ENCODE measurements at regions not wholly inside any gene's neighbourhood (a gene's known extent, or its start where the extent isn't known, plus 50 kb on each side); places are given as distances from the start of the nearest gene placed in this dataset.
A peak's percentile ranks its signal among the peaks of the same experiment; 100 is the strongest.

- no peak overlapping the region for H3K4me3 Mint-ChIP-seq
- Histone ChIP-seq H3K27ac (ENCODE audit: low read length) (no peak overlapping the region), H3K9me3 (peaks cover 2% of the 10 kb centered on the region), H3K27me3 (replicated peaks in 1 of 2; ENCODE audit: control insufficient read depth in 2 of 2, extremely low read depth in 1 of 2, insufficient read depth in 2 of 2, low read length in 1 of 2) (no peaks in the 10 kb centered on the region), H3K36me3 (ENCODE audit: control insufficient read depth in 2 of 2, extremely low read depth in 1 of 2, insufficient read depth in 1 of 2, low read length in 1 of 2) (peaks cover 0 to 10% of the 10 kb centered on the region in 2 donors), H3K4me3 (ENCODE audit: control insufficient read depth in 1 of 2, extremely low read depth in 1 of 2, low read length in 1 of 2) (no peak overlapping the region), H3K4me1 (ENCODE audit: control insufficient read depth in 1 of 2, extremely low read depth in 1 of 2, insufficient read depth in 2 of 2, low read length in 2 of 2) (peaks cover 2 to 6% of the 10 kb centered on the region in 2 experiments)
- H3K36me3 Mint-ChIP-seq, result peaks cover 9% of the 10 kb centered on the region
- ChIA-PET CTCF (interaction anchor here (0.9 to 4.6 kb wide), 16 partner anchors 8 to 476 kb away, joined by 3 to 43 read pairs (median 8); no protein-coding TSS in a partner anchor), POLR2A (interaction anchor here (0.6 to 1.6 kb wide), 3 partner anchors 34 to 171 kb away, joined by 3 to 6 read pairs (median 4); no protein-coding TSS in a partner anchor)
- WGBS (ENCODE audit: insufficient coverage), result no CpG with 5 or more reads among the region's 1 CpG
- H3K27me3 Mint-ChIP-seq, result no peaks in the 10 kb centered on the region
- H3K4me1 Mint-ChIP-seq, result peaks cover 7 to 29% (median 15%) of the 10 kb centered on the region in 3 donors
- DNase-seq (no peak), ATAC-seq (replicated peaks in 1 of 4) (no peak)
- peaks cover 10 to 18% (median 10%) of the 10 kb centered on the region in 3 donors for H3K9me3 Mint-ChIP-seq
- H3K27ac Mint-ChIP-seq, result no peak overlapping the region
Measured at GRCh38 chr1:66435541-66435940, 98.4 kb upstream of the SGIP1 start.

DNA sequence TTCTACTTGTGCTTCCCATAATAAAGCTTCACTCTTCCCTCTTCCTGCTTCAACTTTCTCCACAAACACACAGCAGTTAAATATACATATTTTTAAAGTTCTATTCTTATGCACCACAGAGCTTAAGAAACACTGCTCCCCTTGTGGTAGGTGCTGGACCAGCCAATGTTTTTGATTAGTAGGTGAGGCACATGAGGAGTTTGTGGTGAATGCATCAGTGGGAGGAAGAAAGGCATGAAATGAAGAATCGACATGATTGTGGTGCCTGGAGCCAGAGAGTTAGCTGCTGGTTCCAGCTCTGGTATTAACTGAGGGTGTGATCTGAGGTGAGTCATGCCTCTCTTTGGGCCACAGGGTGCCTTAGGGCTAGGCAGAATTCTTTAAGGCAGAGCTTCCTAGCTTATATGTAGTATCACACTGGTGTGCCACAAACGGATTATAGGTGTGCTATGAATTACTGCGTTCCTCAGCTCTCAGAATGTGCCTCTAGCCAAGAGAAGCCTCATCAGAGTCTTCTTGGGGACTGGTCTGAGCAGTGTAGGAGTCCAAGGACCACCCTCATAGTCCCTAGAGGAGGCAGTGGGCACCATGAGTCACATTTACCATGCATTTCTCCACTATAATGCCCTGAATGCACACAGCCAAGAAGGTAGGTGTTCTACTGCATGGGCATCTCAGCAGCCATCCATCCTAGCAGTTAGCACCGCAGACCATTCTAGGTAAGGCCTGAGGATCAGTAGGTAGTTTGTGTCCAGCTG, 97.4 kb upstream of the SGIP1 start:
- 0% methylated on average over 1 of the region's 4 CpGs for WGBS (ENCODE audit: insufficient coverage)
- Mint-ChIP-seq H3K36me3 (peaks cover 2% of the 10 kb centered on the region), H3K9me3 (peaks cover under 1 to 8% (median 3%) of the 10 kb centered on the region in 3 donors), H3K4me3 (no peak overlapping the region), H3K27ac (peak overlapping the region; percentile 21 to 59), H3K4me1 (peaks cover 7 to 29% (median 15%) of the 10 kb centered on the region in 3 donors), H3K27me3 (no peaks in the 10 kb centered on the region)
- Histone ChIP-seq H3K27ac (ENCODE audit: low read length) (no peak overlapping the region), H3K36me3 (ENCODE audit: control insufficient read depth in 2 of 2, extremely low read depth in 1 of 2, insufficient read depth in 1 of 2, low read length in 1 of 2) (peaks cover 0 to 8% of the 10 kb centered on the region in 2 donors), H3K9me3 (no peaks in the 10 kb centered on the region), H3K4me1 (ENCODE audit: control insufficient read depth in 1 of 2, extremely low read depth in 1 of 2, insufficient read depth in 2 of 2, low read length in 2 of 2) (peaks cover 2 to 6% of the 10 kb centered on the region in 2 experiments), H3K27me3 (replicated peaks in 1 of 2; ENCODE audit: control insufficient read depth in 2 of 2, extremely low read depth in 1 of 2, insufficient read depth in 2 of 2, low read length in 1 of 2) (no peaks in the 10 kb centered on the region), H3K4me3 (ENCODE audit: control insufficient read depth in 1 of 2, extremely low read depth in 1 of 2, low read length in 1 of 2) (no peak overlapping the region)
- ChIA-PET CTCF (interaction anchor here (0.8 to 4.6 kb wide), 23 partner anchors 9 to 478 kb away, joined by 3 to 43 read pairs (median 6); no protein-coding TSS in a partner anchor), POLR2A (interaction anchor here (0.6 to 1.6 kb wide), 5 partner anchors 9 to 467 kb away, joined by 3 to 6 read pairs (median 4); no protein-coding TSS in a partner anchor)
- DNase-seq, result peak in 28 of 35 experiments; percentile 4 to 57 (median 22)
- peak; percentile 73 to 91 (median 86) for ATAC-seq (replicated peaks in 1 of 4)

DNA sequence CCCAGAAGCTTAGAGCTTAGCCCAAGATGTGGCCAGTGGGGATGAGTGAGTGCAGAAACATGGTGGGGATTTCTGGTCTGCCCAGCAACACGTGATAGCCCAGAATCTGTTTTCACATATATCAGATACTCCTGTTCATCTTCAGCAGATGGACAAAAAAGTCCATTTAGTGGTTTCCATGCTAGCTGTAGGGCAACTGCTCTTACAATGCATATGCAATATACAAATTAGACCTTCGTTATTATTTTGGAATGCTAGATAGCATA, 96.9 kb upstream of the SGIP1 start:
- H3K27me3 ChIP-seq (replicated peaks in 1 of 2; ENCODE audit: control insufficient read depth in 2 of 2, extremely low read depth in 1 of 2, insufficient read depth in 2 of 2, low read length in 1 of 2), result no peaks in the 10 kb centered on the region
- peaks cover 2 to 6% of the 10 kb centered on the region in 2 experiments for H3K4me1 ChIP-seq (ENCODE audit: control insufficient read depth in 1 of 2, extremely low read depth in 1 of 2, insufficient read depth in 2 of 2, low read length in 2 of 2)
- no CpG with 5 or more reads among the region's 2 CpGs for WGBS (ENCODE audit: insufficient coverage)
- no peak for DNase-seq
- no peaks in the 10 kb centered on the region for H3K27me3 Mint-ChIP-seq
- no peaks in the 10 kb centered on the region for H3K36me3 Mint-ChIP-seq
- POLR2A ChIA-PET, result interaction anchor here (0.7 to 1.6 kb wide), 3 partner anchors 9 to 1181 kb away, joined by 3 to 6 read pairs (median 3); no protein-coding TSS in a partner anchor
- CTCF ChIA-PET, result interaction anchor here (0.8 to 4.6 kb wide), 16 partner anchors 8 to 479 kb away, joined by 3 to 43 read pairs (median 7); no protein-coding TSS in a partner anchor
- peaks cover 7 to 29% (median 15%) of the 10 kb centered on the region in 3 donors for H3K4me1 Mint-ChIP-seq
- no peak overlapping the region for H3K4me3 ChIP-seq (ENCODE audit: control insufficient read depth in 1 of 2, extremely low read depth in 1 of 2, low read length in 1 of 2)
- no peak overlapping the region for H3K4me3 Mint-ChIP-seq
- peaks cover 0 to 5% (median 0%) of the 10 kb centered on the region in 3 donors for H3K9me3 Mint-ChIP-seq
- H3K9me3 ChIP-seq, result no peaks in the 10 kb centered on the region
- ATAC-seq (replicated peaks in 1 of 4), result no peak
- H3K36me3 ChIP-seq (ENCODE audit: control insufficient read depth in 2 of 2, extremely low read depth in 1 of 2, insufficient read depth in 1 of 2, low read length in 1 of 2), result peaks cover 0 to 3% of the 10 kb centered on the region in 2 donors
- H3K27ac ChIP-seq (ENCODE audit: low read length), result no peak overlapping the region
- peak overlapping the region in 1 of 2 donors; percentile 34 for H3K27ac Mint-ChIP-seq

- DNase-seq (no peak), ATAC-seq (replicated peaks in 1 of 4) (no peak)
- peaks cover 7 to 29% (median 15%) of the 10 kb centered on the region in 3 donors for H3K4me1 Mint-ChIP-seq
- WGBS (ENCODE audit: insufficient coverage), result no CpG with 5 or more reads among the region's 1 CpG
- H3K27me3 ChIP-seq (replicated peaks in 1 of 2; ENCODE audit: control insufficient read depth in 2 of 2, extremely low read depth in 1 of 2, insufficient read depth in 2 of 2, low read length in 1 of 2), result no peaks in the 10 kb centered on the region
- POLR2A ChIA-PET, result interaction anchor here in 1 of 2 donors (0.9 kb wide), 1 partner anchor 8 kb away, joined by 3 read pairs; no protein-coding TSS in a partner anchor
- H3K36me3 Mint-ChIP-seq, result no peaks in the 10 kb centered on the region
- H3K9me3 ChIP-seq, result no peaks in the 10 kb centered on the region
- H3K4me3 ChIP-seq (ENCODE audit: control insufficient read depth in 1 of 2, extremely low read depth in 1 of 2, low read length in 1 of 2), result no peak overlapping the region
- H3K36me3 ChIP-seq (ENCODE audit: control insufficient read depth in 2 of 2, extremely low read depth in 1 of 2, insufficient read depth in 1 of 2, low read length in 1 of 2), result no peaks in the 10 kb centered on the region
- H3K27ac ChIP-seq (ENCODE audit: low read length), result no peak overlapping the region
- H3K27me3 Mint-ChIP-seq, result no peaks in the 10 kb centered on the region
- H3K27ac Mint-ChIP-seq, result no peak overlapping the region
- CTCF ChIA-PET, result interaction anchor here (0.9 to 4.6 kb wide), 8 partner anchors 7 to 480 kb away, joined by 3 to 43 read pairs (median 6); no protein-coding TSS in a partner anchor
- no peaks in the 10 kb centered on the region for H3K9me3 Mint-ChIP-seq
- H3K4me1 ChIP-seq (ENCODE audit: control insufficient read depth in 1 of 2, extremely low read depth in 1 of 2, insufficient read depth in 2 of 2, low read length in 2 of 2), result peaks cover 2 to 6% of the 10 kb centered on the region in 2 experiments
- H3K4me3 Mint-ChIP-seq, result no peak overlapping the region
Measured at GRCh38 chr1:66438062-66438461, 95.9 kb upstream of the SGIP1 start.

DNA sequence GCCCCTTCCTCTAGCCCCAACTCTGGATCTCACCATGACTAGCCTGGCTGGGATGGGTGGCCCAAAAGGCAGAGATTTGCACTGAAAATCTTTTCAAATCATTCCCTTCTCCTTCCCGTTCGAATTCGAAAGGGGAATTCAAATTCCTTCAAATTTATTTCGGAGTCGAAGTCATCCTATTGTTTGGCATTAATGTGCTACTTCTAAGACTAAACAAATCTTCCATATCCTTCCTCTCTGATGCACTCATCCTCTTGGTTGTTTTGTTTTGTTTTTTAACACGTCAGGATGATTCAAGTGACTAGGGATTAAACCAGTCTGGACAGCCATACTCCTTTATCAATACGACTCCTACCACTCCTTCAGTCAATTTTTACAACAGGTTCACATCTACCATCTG, 95.5 kb upstream of the SGIP1 start:
- H3K4me1 Mint-ChIP-seq, result peaks cover 7 to 29% (median 15%) of the 10 kb centered on the region in 3 donors
- ATAC-seq (replicated peaks in 1 of 4), result no peak
- H3K4me1 ChIP-seq (ENCODE audit: control insufficient read depth in 1 of 2, extremely low read depth in 1 of 2, insufficient read depth in 2 of 2, low read length in 2 of 2), result peaks cover 2 to 6% of the 10 kb centered on the region in 2 experiments
- DNase-seq, result no peak
- no peaks in the 10 kb centered on the region for H3K27me3 Mint-ChIP-seq
- CTCF ChIA-PET, result interaction anchor here (1.3 to 4.6 kb wide), 5 partner anchors 7 to 480 kb away, joined by 3 to 43 read pairs (median 6); no protein-coding TSS in a partner anchor
- no peak overlapping the region for H3K4me3 ChIP-seq (ENCODE audit: control insufficient read depth in 1 of 2, extremely low read depth in 1 of 2, low read length in 1 of 2)
- no peaks in the 10 kb centered on the region for H3K36me3 Mint-ChIP-seq
- no CpG with 5 or more reads among the region's 7 CpGs for WGBS (ENCODE audit: insufficient coverage)
- H3K27ac Mint-ChIP-seq, result peak overlapping the region in 1 of 2 donors; percentile 21
- H3K4me3 Mint-ChIP-seq, result no peak overlapping the region
- H3K9me3 ChIP-seq, result no peaks in the 10 kb centered on the region
- H3K27me3 ChIP-seq (replicated peaks in 1 of 2; ENCODE audit: control insufficient read depth in 2 of 2, extremely low read depth in 1 of 2, insufficient read depth in 2 of 2, low read length in 1 of 2), result no peaks in the 10 kb centered on the region
- H3K36me3 ChIP-seq (ENCODE audit: control insufficient read depth in 2 of 2, extremely low read depth in 1 of 2, insufficient read depth in 1 of 2, low read length in 1 of 2), result no peaks in the 10 kb centered on the region
- POLR2A ChIA-PET, result no interaction called here
- H3K27ac ChIP-seq (ENCODE audit: low read length), result no peak overlapping the region
- H3K9me3 Mint-ChIP-seq, result no peaks in the 10 kb centered on the region

DNA sequence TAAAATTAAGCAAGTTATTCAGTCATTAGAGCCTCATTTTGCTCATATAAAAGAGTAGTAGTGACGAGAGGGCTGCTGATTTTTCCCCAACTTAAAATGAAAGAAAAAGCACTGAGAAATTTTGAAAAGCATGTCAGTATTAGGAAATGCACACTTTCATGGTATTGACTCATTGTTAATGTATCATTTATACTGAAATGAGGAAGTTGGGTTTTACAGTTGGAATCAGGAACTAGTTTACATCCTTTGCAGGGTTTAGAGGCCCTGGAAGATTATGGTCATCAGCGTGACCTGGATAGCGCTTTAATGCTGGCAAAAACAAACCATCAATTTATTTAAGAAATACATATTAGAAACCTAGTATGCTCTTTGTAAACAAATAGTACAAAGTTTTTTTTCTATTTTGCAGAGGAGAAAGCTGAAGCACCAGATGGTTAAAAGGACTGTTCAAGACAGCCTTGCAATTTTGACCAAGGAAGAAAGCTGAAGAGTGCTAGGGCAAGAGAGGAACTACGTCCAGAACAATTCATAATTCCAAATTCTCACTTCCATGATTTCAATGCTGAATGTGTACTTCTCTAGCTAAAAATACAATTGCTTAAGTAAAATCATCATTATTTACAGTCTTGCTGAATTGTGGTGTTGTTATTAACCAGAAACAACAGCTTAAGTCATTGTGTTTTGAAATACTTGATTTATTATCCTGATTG, 94.8 kb upstream of the SGIP1 start:
- Histone ChIP-seq H3K27me3 (replicated peaks in 1 of 2; ENCODE audit: control insufficient read depth in 2 of 2, extremely low read depth in 1 of 2, insufficient read depth in 2 of 2, low read length in 1 of 2) (no peaks in the 10 kb centered on the region), H3K36me3 (ENCODE audit: control insufficient read depth in 2 of 2, extremely low read depth in 1 of 2, insufficient read depth in 1 of 2, low read length in 1 of 2) (no peaks in the 10 kb centered on the region), H3K27ac (ENCODE audit: low read length) (no peak overlapping the region), H3K4me1 (ENCODE audit: control insufficient read depth in 1 of 2, extremely low read depth in 1 of 2, insufficient read depth in 2 of 2, low read length in 2 of 2) (peaks cover 2 to 6% of the 10 kb centered on the region in 2 experiments), H3K9me3 (no peaks in the 10 kb centered on the region), H3K4me3 (ENCODE audit: control insufficient read depth in 1 of 2, extremely low read depth in 1 of 2, low read length in 1 of 2) (no peak overlapping the region)
- no peaks in the 10 kb centered on the region for H3K27me3 Mint-ChIP-seq
- DNase-seq (no peak), ATAC-seq (replicated peaks in 1 of 4) (no peak)
- no peaks in the 10 kb centered on the region for H3K36me3 Mint-ChIP-seq
- CTCF ChIA-PET, result no interaction called here
- WGBS (ENCODE audit: insufficient coverage), result no CpG with 5 or more reads among the region's 4 CpGs
- no peak overlapping the region for H3K4me3 Mint-ChIP-seq
- POLR2A ChIA-PET, result no interaction called here
- H3K27ac Mint-ChIP-seq, result peak overlapping the region in 1 of 2 donors; percentile 21
- H3K9me3 Mint-ChIP-seq, result no peaks in the 10 kb centered on the region
- peaks cover 9 to 30% (median 16%) of the 10 kb centered on the region in 3 donors for H3K4me1 Mint-ChIP-seq
